ENCODE measurements at regions not wholly inside any gene's neighbourhood (a gene's known extent, or its start where the extent isn't known, plus 50 kb on each side); places are given as distances from the start of the nearest gene placed in this dataset.

- TF ChIP-seq CTCF (IDR thresholded peaks at IDR 0.05): no peak
- H3K4me3 Mint-ChIP-seq: no peak overlapping the region
- H3K9me3 Mint-ChIP-seq: peaks cover 4% of the 10 kb centered on the region
- ATAC-seq (ENCODE audit: low read depth) (no peak), DNase-seq (no peak)
- CTCF ChIA-PET: no interaction called here
- peaks cover 4% of the 10 kb centered on the region for H3K36me3 Mint-ChIP-seq (ENCODE audit: low read depth)
- H3K27me3 Mint-ChIP-seq: no peaks in the 10 kb centered on the region
- H3K27ac Mint-ChIP-seq: no peak overlapping the region
- POLR2A ChIA-PET: no interaction called here
- no peaks in the 10 kb centered on the region for H3K4me1 Mint-ChIP-seq
- intact Hi-C loops (cut with micrococcal nuclease): no loop called here
Measured at GRCh38 chr21:28798798-28799197, 193.9 kb downstream of the LTN1 start.

- H3K4me3 Mint-ChIP-seq: no peak overlapping the region
- DNase-seq (no peak), ATAC-seq (ENCODE audit: low read depth) (no peak)
- no peak overlapping the region for H3K27ac Mint-ChIP-seq
- ChIA-PET POLR2A (no interaction called here), CTCF (no interaction called here)
- peaks cover 4% of the 10 kb centered on the region for H3K36me3 Mint-ChIP-seq (ENCODE audit: low read depth)
- intact Hi-C loops (cut with micrococcal nuclease): no loop called here
- no peak for TF ChIP-seq CTCF (IDR thresholded peaks at IDR 0.05)
- H3K4me1 Mint-ChIP-seq: no peaks in the 10 kb centered on the region
- peaks cover 4% of the 10 kb centered on the region for H3K9me3 Mint-ChIP-seq
- no peaks in the 10 kb centered on the region for H3K27me3 Mint-ChIP-seq
Measured at GRCh38 chr21:28795251-28795650, 197.4 kb downstream of the LTN1 start.

- no peaks in the 10 kb centered on the region for H3K4me1 Mint-ChIP-seq
- POLR2A ChIA-PET: no interaction called here
Measured at GRCh38 chr21:28794371-28794851, 198.3 kb downstream of the LTN1 start.

GRCh38 chr21:28793043-28793442 is 199.6 kb downstream of the LTN1 start:
- Mint-ChIP-seq H3K36me3 (ENCODE audit: low read depth) (no peaks in the 10 kb centered on the region), H3K4me1 (no peaks in the 10 kb centered on the region), H3K27ac (no peak overlapping the region), H3K9me3 (no peaks in the 10 kb centered on the region), H3K4me3 (no peak overlapping the region), H3K27me3 (no peaks in the 10 kb centered on the region)
- POLR2A ChIA-PET: no interaction called here
- TF ChIP-seq CTCF (IDR thresholded peaks at IDR 0.05): no peak
- ATAC-seq (ENCODE audit: low read depth) (no peak), DNase-seq (no peak)
- CTCF ChIA-PET: no interaction called here
- intact Hi-C loops (cut with micrococcal nuclease): no loop called here

More at GRCh38 chr21:28794371-28794851, 198.3 kb downstream of the LTN1 start:
- Mint-ChIP-seq H3K27ac (no peak overlapping the region), H3K9me3 (peaks cover 4% of the 10 kb centered on the region), H3K4me3 (no peak overlapping the region), H3K36me3 (ENCODE audit: low read depth) (no peaks in the 10 kb centered on the region), H3K27me3 (no peaks in the 10 kb centered on the region)
- no peak for TF ChIP-seq CTCF (IDR thresholded peaks at IDR 0.05)
- CTCF ChIA-PET: no interaction called here
- intact Hi-C loops (cut with micrococcal nuclease): no loop called here
- ATAC-seq (ENCODE audit: low read depth): no peak
- no peak for DNase-seq

GRCh38 chr21:28791595-28792282 is 200.9 kb downstream of the LTN1 start:
- POLR2A ChIA-PET: no interaction called here
- Mint-ChIP-seq H3K9me3 (no peaks in the 10 kb centered on the region), H3K36me3 (ENCODE audit: low read depth) (no peaks in the 10 kb centered on the region), H3K4me1 (no peaks in the 10 kb centered on the region), H3K4me3 (no peak overlapping the region), H3K27ac (no peak overlapping the region), H3K27me3 (no peaks in the 10 kb centered on the region)
- CTCF ChIA-PET: no interaction called here
- intact Hi-C loops (cut with micrococcal nuclease): no loop called here
- TF ChIP-seq CTCF (IDR thresholded peaks at IDR 0.05): no peak
- DNase-seq (no peak), ATAC-seq (ENCODE audit: low read depth) (no peak)

Data from activated B cell treated with CpG ODN at 0.5 μM for 24 hours (primary cell).